DND-41 (cell line): ENCODE measurements at regions not wholly inside any gene's neighbourhood (a gene's known extent, or its start where the extent isn't known, plus 50 kb on each side); places are given as distances from the start of the nearest gene placed in this dataset.

Source experiments
- CTCF ChIP-seq: IDR thresholded peaks from 2 replicates; pipeline ENCODE4 v1.5.1; 2012; ENCODE audit warnings: borderline replicate concordance, low read length, moderate library complexity, mild to moderate bottlenecking; ENCODE audit not compliant: poor library complexity, severe bottlenecking; ENCODE audit errors: extremely low read depth
- EZH2 ChIP-seq: IDR thresholded peaks from 3 replicates; pipeline ENCODE4 v1.6.1; 2012; ENCODE audit warnings: borderline replicate concordance, low read depth, mild to moderate bottlenecking, moderate library complexity, low read length, inconsistent platforms; ENCODE audit not compliant: severe bottlenecking

DNA sequence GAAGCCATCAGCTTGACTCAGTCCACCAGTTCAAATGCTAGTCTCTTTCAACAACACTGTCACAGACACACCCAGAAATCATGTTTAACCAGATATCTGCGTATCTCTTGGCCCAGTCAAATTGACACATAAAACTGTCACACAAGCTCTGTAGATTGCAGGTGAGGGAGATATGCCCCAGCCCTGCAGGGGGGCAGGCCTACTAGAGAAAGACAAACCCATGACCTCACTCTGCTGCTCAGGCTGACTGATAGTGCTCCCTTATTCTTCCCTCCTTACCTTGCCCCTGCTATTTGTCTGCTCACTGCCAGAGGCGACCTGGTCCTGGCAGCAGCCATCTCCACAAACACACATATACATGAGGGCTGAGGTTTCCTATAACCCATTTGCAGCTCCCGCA is 351.3 kb downstream of the DRD1 start:
- TF ChIP-seq CTCF (no peak), EZH2 (no peak)
